ENCODE measurements at regions not wholly inside any gene's neighbourhood (a gene's known extent, or its start where the extent isn't known, plus 50 kb on each side); places are given as distances from the start of the nearest gene placed in this dataset.

GRCh38 chr7:145978769-145979168, 137.8 kb upstream of the CNTNAP2 start:
- H3K9me3 Mint-ChIP-seq (ENCODE audit: unreplicated experiment): no peaks in the 10 kb centered on the region
- no peaks in the 10 kb centered on the region for H3K36me3 Mint-ChIP-seq (ENCODE audit: unreplicated experiment)
- no peaks in the 10 kb centered on the region for H3K4me1 Mint-ChIP-seq (ENCODE audit: low read depth, unreplicated experiment)
- no peak for DNase-seq
- no peak overlapping the region for H3K4me3 Mint-ChIP-seq (ENCODE audit: unreplicated experiment)
- no peak for TF ChIP-seq CTCF (IDR thresholded peaks at IDR 0.05; ENCODE audit: partially characterized antibody, unreplicated experiment)
- H3K27me3 Mint-ChIP-seq (ENCODE audit: unreplicated experiment): no peaks in the 10 kb centered on the region
- no peak overlapping the region for H3K27ac Mint-ChIP-seq (ENCODE audit: unreplicated experiment)

DNA sequence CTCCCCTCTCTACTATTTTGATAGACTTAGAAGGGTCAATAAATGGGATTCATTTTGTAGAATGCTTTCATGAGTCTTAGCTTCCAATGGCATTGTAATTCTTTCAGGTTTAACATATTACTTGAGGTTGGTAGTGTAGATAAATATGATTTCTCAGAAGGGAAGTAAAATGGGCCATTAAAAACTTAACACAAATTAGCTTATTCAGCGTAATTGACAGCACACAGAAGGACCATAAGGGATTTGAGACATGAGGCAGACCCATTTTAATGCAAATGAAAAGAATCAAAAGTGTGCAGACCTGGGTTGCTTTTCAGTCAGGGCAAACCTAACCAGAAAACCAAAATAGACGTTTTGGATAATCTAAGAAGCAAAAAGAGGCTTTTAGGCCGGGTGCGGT, 156.6 kb upstream of the CNTNAP2 start:
- no peak overlapping the region for H3K27ac Mint-ChIP-seq (ENCODE audit: unreplicated experiment)
- no peaks in the 10 kb centered on the region for H3K27me3 Mint-ChIP-seq (ENCODE audit: unreplicated experiment)
- DNase-seq: no peak
- H3K9me3 Mint-ChIP-seq (ENCODE audit: unreplicated experiment): no peaks in the 10 kb centered on the region
- no peak overlapping the region for H3K4me3 Mint-ChIP-seq (ENCODE audit: unreplicated experiment)
- no peak for TF ChIP-seq CTCF (IDR thresholded peaks at IDR 0.05; ENCODE audit: partially characterized antibody, unreplicated experiment)
- no peaks in the 10 kb centered on the region for H3K4me1 Mint-ChIP-seq (ENCODE audit: low read depth, unreplicated experiment)
- no peaks in the 10 kb centered on the region for H3K36me3 Mint-ChIP-seq (ENCODE audit: unreplicated experiment)

DNA sequence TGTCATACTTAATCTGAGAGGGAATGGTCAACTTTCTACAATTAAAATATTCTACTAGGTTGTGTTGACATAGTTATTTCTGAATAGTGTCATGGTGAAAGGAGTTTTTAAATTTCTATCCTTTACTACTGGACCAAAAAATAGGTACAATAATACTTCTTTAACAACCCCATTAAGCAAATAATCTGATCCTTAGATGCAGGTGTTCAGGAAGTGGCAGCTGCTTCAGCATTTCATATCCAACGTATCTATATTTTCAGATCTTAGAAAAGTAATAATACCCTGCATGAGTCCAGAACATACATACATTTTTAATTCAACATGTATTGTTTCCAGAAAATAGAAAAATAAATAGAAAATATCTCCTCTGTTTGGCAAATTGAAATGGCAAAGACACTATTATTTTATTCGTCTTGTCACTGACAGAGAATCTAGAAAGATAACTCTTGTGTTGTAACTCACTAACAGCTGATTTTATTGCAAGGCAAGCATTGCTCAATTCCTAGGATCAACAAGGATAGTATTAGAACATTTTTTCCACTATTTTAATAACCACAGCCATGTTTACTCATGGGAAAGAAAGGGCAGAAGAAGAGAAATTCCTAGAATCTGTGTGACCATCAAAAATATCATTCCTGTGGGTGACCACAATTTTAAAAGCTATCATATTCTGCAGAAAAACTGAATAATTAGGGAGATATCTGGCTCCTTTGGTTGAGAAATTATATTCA, 159.3 kb upstream of the CNTNAP2 start:
- TF ChIP-seq CTCF (IDR thresholded peaks at IDR 0.05; ENCODE audit: partially characterized antibody, unreplicated experiment): no peak
- Mint-ChIP-seq H3K27ac (ENCODE audit: unreplicated experiment) (no peak overlapping the region), H3K36me3 (ENCODE audit: unreplicated experiment) (no peaks in the 10 kb centered on the region), H3K27me3 (ENCODE audit: unreplicated experiment) (no peaks in the 10 kb centered on the region), H3K9me3 (ENCODE audit: unreplicated experiment) (no peaks in the 10 kb centered on the region), H3K4me3 (ENCODE audit: unreplicated experiment) (no peak overlapping the region), H3K4me1 (ENCODE audit: low read depth, unreplicated experiment) (no peaks in the 10 kb centered on the region)
- no peak for DNase-seq

- no peak for DNase-seq
- no peak for TF ChIP-seq CTCF (IDR thresholded peaks at IDR 0.05; ENCODE audit: partially characterized antibody, unreplicated experiment)
- no peak overlapping the region for H3K27ac Mint-ChIP-seq (ENCODE audit: unreplicated experiment)
- no peak overlapping the region for H3K4me3 Mint-ChIP-seq (ENCODE audit: unreplicated experiment)
- no peaks in the 10 kb centered on the region for H3K27me3 Mint-ChIP-seq (ENCODE audit: unreplicated experiment)
- no peaks in the 10 kb centered on the region for H3K4me1 Mint-ChIP-seq (ENCODE audit: low read depth, unreplicated experiment)
- H3K36me3 Mint-ChIP-seq (ENCODE audit: unreplicated experiment): no peaks in the 10 kb centered on the region
- no peaks in the 10 kb centered on the region for H3K9me3 Mint-ChIP-seq (ENCODE audit: unreplicated experiment)
Measured at GRCh38 chr7:145951566-145951965, 165.0 kb upstream of the CNTNAP2 start.

DNA sequence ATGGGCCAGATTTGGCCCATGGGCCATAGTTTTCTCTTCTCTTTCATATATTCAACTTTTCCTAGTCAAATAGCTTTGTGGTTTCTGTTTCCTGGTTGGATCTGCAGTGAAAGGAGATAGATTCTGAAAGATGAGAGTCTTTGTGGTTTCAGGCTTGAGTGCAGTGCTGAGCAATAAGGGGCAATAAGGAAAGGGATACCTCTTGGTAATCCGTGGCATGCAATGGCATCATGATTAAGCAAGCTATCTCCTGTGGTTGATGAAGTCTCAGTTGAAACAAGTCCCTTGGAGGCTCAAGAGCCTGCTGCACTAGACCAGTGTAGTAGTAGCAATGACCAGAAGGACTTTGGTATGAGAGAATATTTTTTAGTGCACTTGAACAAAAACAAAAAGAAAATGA, 187.7 kb upstream of the CNTNAP2 start:
- no peak overlapping the region for H3K27ac Mint-ChIP-seq (ENCODE audit: unreplicated experiment)
- no peaks in the 10 kb centered on the region for H3K9me3 Mint-ChIP-seq (ENCODE audit: unreplicated experiment)
- H3K36me3 Mint-ChIP-seq (ENCODE audit: unreplicated experiment): no peaks in the 10 kb centered on the region
- H3K4me1 Mint-ChIP-seq (ENCODE audit: low read depth, unreplicated experiment): no peaks in the 10 kb centered on the region
- no peak overlapping the region for H3K4me3 Mint-ChIP-seq (ENCODE audit: unreplicated experiment)
- no peaks in the 10 kb centered on the region for H3K27me3 Mint-ChIP-seq (ENCODE audit: unreplicated experiment)
- no peak for DNase-seq
- no peak for TF ChIP-seq CTCF (IDR thresholded peaks at IDR 0.05; ENCODE audit: partially characterized antibody, unreplicated experiment)
